IPS-18a (cell line): ENCODE measurements at regions not wholly inside any gene's neighbourhood (a gene's known extent, or its start where the extent isn't known, plus 50 kb on each side); places are given as distances from the start of the nearest gene placed in this dataset.
"Not testable (repeated sequence)": the region's sequence is repeated elsewhere in the genome, so short reads cannot be mapped to it uniquely, and the experiment has no call there.

Experiments
- H3K27ac ChIP-seq: one replicate; pipeline ENCODE4 v1.5.1; 2013; ENCODE audit warnings: low read length
- H3K27me3 ChIP-seq: one replicate; pipeline ENCODE4 v1.6.1; 2013; ENCODE audit warnings: mild to moderate bottlenecking, low read length; ENCODE audit not compliant: control insufficient read depth, insufficient read depth
- H3K36me3 ChIP-seq: one replicate; pipeline ENCODE4 v1.6.1; 2013; ENCODE audit warnings: low read depth, low read length; ENCODE audit not compliant: control insufficient read depth
- H3K4me1 ChIP-seq: one replicate; pipeline ENCODE4 v1.6.1; 2013; ENCODE audit warnings: low read depth, low read length; ENCODE audit not compliant: control insufficient read depth
- H3K4me3 ChIP-seq: one replicate; pipeline ENCODE4 v1.5.1; 2013; ENCODE audit warnings: low read length
- H3K9ac ChIP-seq: one replicate; pipeline ENCODE4 v1.6.1; 2013; ENCODE audit warnings: mild to moderate bottlenecking, low read length, moderate library complexity
- H3K9me3 ChIP-seq: one replicate; pipeline ENCODE4 v1.6.1; 2013; ENCODE audit warnings: low read depth, low read length; ENCODE audit not compliant: control insufficient read depth

GRCh38 chr6:167746975-167747374 lies 79.7 kb upstream of the AFDN start:
- no peaks in the 10 kb centered on the region for H3K27me3 ChIP-seq
- H3K4me1 ChIP-seq, result peaks cover 4% of the 10 kb centered on the region
- H3K4me3 ChIP-seq, result no peak overlapping the region
- no peaks in the 10 kb centered on the region for H3K9me3 ChIP-seq
- H3K27ac ChIP-seq, result no peak overlapping the region
- H3K36me3 ChIP-seq, result no peaks in the 10 kb centered on the region
- H3K9ac ChIP-seq, result no peak overlapping the region

GRCh38 chr6:167747645-167748044 lies 79.1 kb upstream of the AFDN start:
- H3K4me3 ChIP-seq, result no peak overlapping the region
- no peak overlapping the region for H3K27ac ChIP-seq
- H3K27me3 ChIP-seq, result no peaks in the 10 kb centered on the region
- no peaks in the 10 kb centered on the region for H3K9me3 ChIP-seq
- no peaks in the 10 kb centered on the region for H3K36me3 ChIP-seq
- no peak overlapping the region for H3K9ac ChIP-seq
- H3K4me1 ChIP-seq, result peaks cover 4% of the 10 kb centered on the region

GRCh38 chr6:167748046-167748445 lies 78.7 kb upstream of the AFDN start:
- Histone ChIP-seq H3K9ac (no peak overlapping the region), H3K27me3 (no peaks in the 10 kb centered on the region), H3K36me3 (no peaks in the 10 kb centered on the region), H3K9me3 (no peaks in the 10 kb centered on the region), H3K4me1 (peaks cover 4% of the 10 kb centered on the region), H3K4me3 (no peak overlapping the region), H3K27ac (no peak overlapping the region)

- Histone ChIP-seq H3K9ac (no peak overlapping the region), H3K9me3 (no peaks in the 10 kb centered on the region), H3K36me3 (no peaks in the 10 kb centered on the region), H3K27me3 (no peaks in the 10 kb centered on the region), H3K4me3 (no peak overlapping the region), H3K27ac (no peak overlapping the region), H3K4me1 (peaks cover 4% of the 10 kb centered on the region)
Measured at GRCh38 chr6:167748458-167749379, 78.0 kb upstream of the AFDN start.

- no peak overlapping the region for H3K4me3 ChIP-seq
- H3K27me3 ChIP-seq, result no peaks in the 10 kb centered on the region
- peaks cover 4% of the 10 kb centered on the region for H3K4me1 ChIP-seq
- no peak overlapping the region for H3K9ac ChIP-seq
- no peaks in the 10 kb centered on the region for H3K36me3 ChIP-seq
- H3K27ac ChIP-seq, result no peak overlapping the region
- H3K9me3 ChIP-seq, result no peaks in the 10 kb centered on the region
Measured at GRCh38 chr6:167750956-167751358, 75.8 kb upstream of the AFDN start.

GRCh38 chr6:167751579-167752115 lies 75.1 kb upstream of the AFDN start:
- H3K36me3 ChIP-seq, result no peaks in the 10 kb centered on the region
- no peak overlapping the region for H3K4me3 ChIP-seq
- no peaks in the 10 kb centered on the region for H3K9me3 ChIP-seq
- no peak overlapping the region for H3K9ac ChIP-seq
- H3K27me3 ChIP-seq, result no peaks in the 10 kb centered on the region
- no peak overlapping the region for H3K27ac ChIP-seq
- peaks cover 4% of the 10 kb centered on the region for H3K4me1 ChIP-seq

- not testable (repeated sequence) for H3K4me3 ChIP-seq, H3K9ac ChIP-seq, H3K36me3 ChIP-seq, H3K4me1 ChIP-seq, H3K27me3 ChIP-seq, H3K27ac ChIP-seq, H3K9me3 ChIP-seq
Measured at GRCh38 chr6:167753281-167753680, 73.4 kb upstream of the AFDN start.

- H3K27me3 ChIP-seq, result no peaks in the 10 kb centered on the region
Measured at GRCh38 chr6:167754691-167755090, 72.0 kb upstream of the AFDN start.

GRCh38 chr6:167755461-167755860 lies 71.2 kb upstream of the AFDN start:
- no peaks in the 10 kb centered on the region for H3K36me3 ChIP-seq
- no peak overlapping the region for H3K9ac ChIP-seq
- H3K4me1 ChIP-seq, result peaks cover 4% of the 10 kb centered on the region
- H3K27ac ChIP-seq, result no peak overlapping the region
- H3K4me3 ChIP-seq, result no peak overlapping the region
- H3K9me3 ChIP-seq, result no peaks in the 10 kb centered on the region
- H3K27me3 ChIP-seq, result no peaks in the 10 kb centered on the region

More at GRCh38 chr6:167754691-167755090, 72.0 kb upstream of the AFDN start:
- H3K27ac ChIP-seq, result no peak overlapping the region
- H3K36me3 ChIP-seq, result no peaks in the 10 kb centered on the region
- no peak overlapping the region for H3K9ac ChIP-seq
- H3K9me3 ChIP-seq, result no peaks in the 10 kb centered on the region
- peaks cover 4% of the 10 kb centered on the region for H3K4me1 ChIP-seq
- H3K4me3 ChIP-seq, result no peak overlapping the region

GRCh38 chr6:167756597-167756996 lies 70.1 kb upstream of the AFDN start:
- H3K36me3 ChIP-seq, result no peaks in the 10 kb centered on the region

GRCh38 chr6:167757249-167757648 lies 69.5 kb upstream of the AFDN start:
- H3K27ac ChIP-seq, result no peak overlapping the region
- no peak overlapping the region for H3K9ac ChIP-seq
- H3K4me1 ChIP-seq, result no peaks in the 10 kb centered on the region
- H3K4me3 ChIP-seq, result no peak overlapping the region
- no peaks in the 10 kb centered on the region for H3K36me3 ChIP-seq
- no peaks in the 10 kb centered on the region for H3K27me3 ChIP-seq
- H3K9me3 ChIP-seq, result no peaks in the 10 kb centered on the region

More at GRCh38 chr6:167756597-167756996, 70.1 kb upstream of the AFDN start:
- no peaks in the 10 kb centered on the region for H3K9me3 ChIP-seq
- H3K4me1 ChIP-seq, result no peaks in the 10 kb centered on the region
- H3K9ac ChIP-seq, result no peak overlapping the region
- H3K4me3 ChIP-seq, result no peak overlapping the region
- no peaks in the 10 kb centered on the region for H3K27me3 ChIP-seq
- H3K27ac ChIP-seq, result no peak overlapping the region

- no peaks in the 10 kb centered on the region for H3K4me1 ChIP-seq
- H3K27ac ChIP-seq, result no peak overlapping the region
- no peak overlapping the region for H3K4me3 ChIP-seq
- no peaks in the 10 kb centered on the region for H3K27me3 ChIP-seq
- H3K9ac ChIP-seq, result no peak overlapping the region
- no peaks in the 10 kb centered on the region for H3K36me3 ChIP-seq
- H3K9me3 ChIP-seq, result no peaks in the 10 kb centered on the region
Measured at GRCh38 chr6:167757821-167758220, 68.9 kb upstream of the AFDN start.
